SJCRH30 (cell line): ENCODE measurements at regions not wholly inside any gene's neighbourhood (a gene's known extent, or its start where the extent isn't known, plus 50 kb on each side); places are given as distances from the start of the nearest gene placed in this dataset.

ENCODE experiments used
- DNase-seq, 2 experiments: peaks; one replicate each; pipeline ENCODE4 v3.0.0-alpha.2; 2015 to 2020
- H3K27ac ChIP-seq: fragments of 250-450 bp; sonication (Bioruptor Pico); 2 replicates; pipeline ENCODE4 v1.5.1; 2020; ENCODE audit warnings: mild to moderate bottlenecking, moderate library complexity
- H3K27me3 ChIP-seq: fragments of 250-450 bp; sonication (Bioruptor Pico); 2 replicates; pipeline ENCODE4 v1.5.1; 2020; ENCODE audit warnings: mild to moderate bottlenecking, moderate library complexity
- H3K36me3 ChIP-seq: fragments of 250-450 bp; sonication (Bioruptor Pico); 2 replicates; pipeline ENCODE4 v1.5.1; 2020; ENCODE audit warnings: mild to moderate bottlenecking, moderate library complexity
- H3K4me1 ChIP-seq: fragments of 250-450 bp; sonication (Bioruptor Pico); 2 replicates; pipeline ENCODE4 v1.5.1; 2020; ENCODE audit warnings: mild to moderate bottlenecking, moderate library complexity
- H3K4me3 ChIP-seq: fragments of 250-450 bp; sonication (Bioruptor Pico); 2 replicates; pipeline ENCODE4 v1.5.1; 2020; ENCODE audit warnings: mild to moderate bottlenecking, moderate library complexity
- H3K9me3 ChIP-seq: fragments of 250-450 bp; sonication (Bioruptor Pico); replicated peaks from 2 replicates; pipeline ENCODE4 v1.5.1; 2020; ENCODE audit warnings: mild to moderate bottlenecking, moderate library complexity

DNA sequence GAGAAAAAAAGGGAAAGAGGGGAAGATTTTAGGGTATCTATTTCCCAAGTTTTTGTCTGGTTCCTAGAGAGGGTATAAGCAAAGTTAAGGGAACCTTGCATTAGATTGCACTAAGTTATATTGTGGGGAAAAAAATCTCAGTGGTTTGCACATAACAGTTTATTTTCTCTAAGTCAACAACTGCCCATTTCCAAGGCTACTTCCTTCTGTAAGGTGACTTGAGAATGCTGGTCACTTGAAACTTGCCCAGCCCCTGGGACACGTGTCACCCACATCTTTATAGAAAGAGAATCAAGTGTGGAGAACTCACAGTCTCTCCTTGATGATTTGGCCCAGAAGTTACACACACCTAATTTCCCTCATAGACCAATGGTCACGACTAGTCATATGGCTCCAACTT is 488.6 kb upstream of the PODXL start:
- Histone ChIP-seq H3K27ac (no peak overlapping the region), H3K9me3 (no peaks in the 10 kb centered on the region), H3K36me3 (no peaks in the 10 kb centered on the region), H3K4me1 (no peaks in the 10 kb centered on the region), H3K27me3 (no peaks in the 10 kb centered on the region), H3K4me3 (no peak overlapping the region)
- no peak for DNase-seq

DNA sequence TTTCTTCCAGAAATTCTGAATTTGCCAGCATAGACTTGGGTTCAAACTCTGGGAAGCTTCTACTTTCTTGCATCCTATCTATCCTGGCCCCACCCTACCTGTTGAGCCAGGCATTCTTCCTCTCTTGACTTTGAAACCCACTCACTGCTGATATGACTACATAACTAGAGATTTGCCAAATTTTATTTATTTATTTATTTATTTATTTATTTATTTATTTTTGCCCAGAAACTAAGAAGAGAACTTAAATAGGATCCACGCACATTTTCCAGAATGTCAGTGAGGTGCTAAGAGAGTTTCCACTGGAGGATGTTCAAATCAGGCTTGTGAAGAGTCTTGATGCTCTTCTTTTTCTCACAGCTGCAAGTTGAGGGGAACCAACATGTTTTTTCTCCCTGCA is 487.8 kb upstream of the PODXL start:
- Histone ChIP-seq H3K27me3 (no peaks in the 10 kb centered on the region), H3K9me3 (no peaks in the 10 kb centered on the region), H3K27ac (no peak overlapping the region), H3K36me3 (no peaks in the 10 kb centered on the region), H3K4me3 (no peak overlapping the region), H3K4me1 (no peaks in the 10 kb centered on the region)
- DNase-seq: no peak

- H3K27ac ChIP-seq: no peak overlapping the region
- H3K4me1 ChIP-seq: no peaks in the 10 kb centered on the region
- H3K9me3 ChIP-seq: no peaks in the 10 kb centered on the region
- no peaks in the 10 kb centered on the region for H3K27me3 ChIP-seq
- DNase-seq: no peak
- no peaks in the 10 kb centered on the region for H3K36me3 ChIP-seq
- H3K4me3 ChIP-seq: no peak overlapping the region
Measured at GRCh38 chr7:132041108-132041507, 484.7 kb upstream of the PODXL start.

GRCh38 chr7:132035517-132036362 is 479.3 kb upstream of the PODXL start:
- no peak for DNase-seq
- no peaks in the 10 kb centered on the region for H3K36me3 ChIP-seq
- no peak overlapping the region for H3K4me3 ChIP-seq
- no peaks in the 10 kb centered on the region for H3K27me3 ChIP-seq
- no peaks in the 10 kb centered on the region for H3K9me3 ChIP-seq
- H3K27ac ChIP-seq: no peak overlapping the region
- H3K4me1 ChIP-seq: no peaks in the 10 kb centered on the region

DNA sequence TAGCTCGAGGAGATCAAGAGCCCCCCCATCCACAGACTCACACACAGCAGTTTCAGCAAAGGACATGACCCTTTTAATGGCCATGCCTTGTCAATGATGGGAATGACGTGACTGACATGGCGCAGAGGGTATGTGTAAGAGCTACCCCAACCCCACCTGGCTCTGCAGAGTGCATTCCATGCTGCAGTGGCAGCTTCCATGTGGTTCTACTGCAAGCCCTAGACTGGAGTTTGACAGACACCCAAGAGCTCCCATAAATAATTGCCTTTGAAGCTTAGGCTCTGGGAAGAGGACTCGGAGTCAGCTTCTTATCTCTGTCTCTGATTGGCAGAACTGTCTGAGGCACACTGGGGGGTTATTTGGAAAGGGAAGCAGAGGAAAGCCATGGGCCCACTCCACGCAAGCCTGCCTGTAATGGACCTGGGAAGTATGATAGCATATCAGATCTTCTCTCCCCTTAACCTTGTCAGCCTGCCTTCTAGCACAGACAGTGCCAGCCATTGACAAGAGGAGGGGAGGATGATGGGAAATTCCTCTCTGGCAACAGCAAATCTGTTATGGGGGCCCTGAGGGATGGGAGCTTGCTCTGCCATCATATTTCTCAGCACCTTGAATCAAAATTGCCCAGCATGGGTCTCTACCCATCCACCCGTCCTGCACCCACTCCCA is 478.5 kb upstream of the PODXL start:
- Histone ChIP-seq H3K27me3 (no peaks in the 10 kb centered on the region), H3K27ac (no peak overlapping the region), H3K9me3 (no peaks in the 10 kb centered on the region), H3K4me3 (no peak overlapping the region), H3K4me1 (no peaks in the 10 kb centered on the region), H3K36me3 (no peaks in the 10 kb centered on the region)
- DNase-seq: no peak

- no peak overlapping the region for H3K4me3 ChIP-seq
- no peak overlapping the region for H3K27ac ChIP-seq
- no peaks in the 10 kb centered on the region for H3K9me3 ChIP-seq
- DNase-seq: no peak
- H3K36me3 ChIP-seq: no peaks in the 10 kb centered on the region
- H3K27me3 ChIP-seq: no peaks in the 10 kb centered on the region
- H3K4me1 ChIP-seq: no peaks in the 10 kb centered on the region
Measured at GRCh38 chr7:132030883-132031282, 474.5 kb upstream of the PODXL start.

GRCh38 chr7:132030086-132030568 is 473.7 kb upstream of the PODXL start:
- DNase-seq: peak in 1 of 2 experiments; percentile 29
- H3K27ac ChIP-seq: no peak overlapping the region
- no peaks in the 10 kb centered on the region for H3K27me3 ChIP-seq
- no peaks in the 10 kb centered on the region for H3K4me1 ChIP-seq
- no peak overlapping the region for H3K4me3 ChIP-seq
- H3K9me3 ChIP-seq: no peaks in the 10 kb centered on the region
- H3K36me3 ChIP-seq: no peaks in the 10 kb centered on the region

DNA sequence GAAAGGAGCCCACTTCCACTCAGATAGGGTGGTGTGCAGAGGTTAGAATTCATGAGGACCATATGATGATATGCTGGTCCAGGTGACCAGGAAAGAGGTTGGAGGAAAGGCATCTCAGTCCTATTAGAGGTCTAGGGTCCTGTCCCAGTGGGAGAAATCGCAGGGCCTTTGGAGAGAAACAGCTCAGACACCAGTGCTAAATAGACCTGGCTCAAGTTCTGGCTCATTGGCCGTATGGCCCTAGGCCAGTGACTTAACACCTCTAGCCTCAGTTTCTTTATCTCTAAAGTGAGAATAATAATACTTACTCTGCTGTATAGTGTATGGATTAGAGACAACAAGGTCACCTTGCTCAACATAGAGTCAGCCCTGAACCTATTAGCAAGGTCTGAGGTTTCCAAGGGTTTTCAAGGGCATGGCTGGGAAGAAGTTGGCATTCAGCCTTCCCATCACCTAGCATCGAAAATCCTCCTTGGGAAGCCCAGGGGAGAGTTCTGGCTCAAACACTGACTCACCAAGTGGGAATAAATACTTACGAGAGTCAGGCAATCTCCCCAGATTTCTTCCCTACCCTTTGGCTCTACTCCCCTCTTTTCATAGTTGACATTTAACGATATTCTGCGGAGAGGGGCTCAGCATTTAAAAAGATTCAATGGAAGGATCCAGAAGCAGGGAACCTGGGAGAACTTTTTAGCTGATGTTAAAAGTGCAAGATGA is 473.1 kb upstream of the PODXL start:
- Histone ChIP-seq H3K27me3 (peaks cover 5% of the 10 kb centered on the region; the same call in 1 of the 2 replicates), H3K4me3 (no peak overlapping the region), H3K36me3 (no peaks in the 10 kb centered on the region), H3K27ac (no peak overlapping the region), H3K4me1 (no peaks in the 10 kb centered on the region), H3K9me3 (no peaks in the 10 kb centered on the region)
- no peak for DNase-seq

GRCh38 chr7:132028144-132028920 is 471.9 kb upstream of the PODXL start:
- H3K4me1 ChIP-seq: no peaks in the 10 kb centered on the region
- H3K9me3 ChIP-seq: no peaks in the 10 kb centered on the region
- no peaks in the 10 kb centered on the region for H3K36me3 ChIP-seq
- DNase-seq: no peak
- H3K4me3 ChIP-seq: no peak overlapping the region
- peaks cover 8% of the 10 kb centered on the region; the same call in 1 of the 2 replicates for H3K27me3 ChIP-seq
- H3K27ac ChIP-seq: no peak overlapping the region

- Histone ChIP-seq H3K4me3 (no peak overlapping the region), H3K27me3 (peaks cover 8% of the 10 kb centered on the region; the same call in 1 of the 2 replicates), H3K4me1 (no peaks in the 10 kb centered on the region), H3K27ac (no peak overlapping the region), H3K36me3 (no peaks in the 10 kb centered on the region), H3K9me3 (no peaks in the 10 kb centered on the region)
- peak in 1 of 2 experiments; percentile 18 for DNase-seq
Measured at GRCh38 chr7:132024290-132024689, 467.9 kb upstream of the PODXL start.

- no peak overlapping the region for H3K27ac ChIP-seq
- DNase-seq: no peak
- H3K4me3 ChIP-seq: no peak overlapping the region
- no peaks in the 10 kb centered on the region for H3K4me1 ChIP-seq
- H3K36me3 ChIP-seq: no peaks in the 10 kb centered on the region
- H3K9me3 ChIP-seq: no peaks in the 10 kb centered on the region
- H3K27me3 ChIP-seq: peaks cover 8% of the 10 kb centered on the region; the same call in 1 of the 2 replicates
Measured at GRCh38 chr7:132023466-132023865, 467.0 kb upstream of the PODXL start.

DNA sequence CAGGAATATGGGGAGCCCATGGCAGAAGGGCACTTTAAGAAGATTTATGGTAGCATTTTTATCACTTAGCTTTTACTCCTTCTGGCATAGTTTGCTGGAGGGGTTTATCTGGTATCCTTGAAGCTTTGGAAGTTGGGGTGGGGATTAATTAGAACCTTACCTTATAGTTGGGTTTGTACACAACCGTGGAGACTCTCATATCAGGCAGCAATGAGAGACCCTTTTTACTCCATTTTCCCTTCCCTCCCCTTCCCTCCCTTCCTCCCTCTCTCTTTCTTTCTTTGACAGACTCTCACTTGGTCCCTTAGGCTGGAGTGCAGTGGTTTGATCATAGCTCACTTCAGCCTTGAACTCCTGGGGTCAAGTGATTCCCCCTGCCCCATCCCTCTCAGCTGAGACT is 465.8 kb upstream of the PODXL start:
- Histone ChIP-seq H3K27me3 (peaks cover 8% of the 10 kb centered on the region; the same call in 1 of the 2 replicates), H3K4me3 (no peak overlapping the region), H3K36me3 (no peaks in the 10 kb centered on the region), H3K4me1 (no peaks in the 10 kb centered on the region), H3K9me3 (no peaks in the 10 kb centered on the region), H3K27ac (no peak overlapping the region)
- DNase-seq: no peak

DNA sequence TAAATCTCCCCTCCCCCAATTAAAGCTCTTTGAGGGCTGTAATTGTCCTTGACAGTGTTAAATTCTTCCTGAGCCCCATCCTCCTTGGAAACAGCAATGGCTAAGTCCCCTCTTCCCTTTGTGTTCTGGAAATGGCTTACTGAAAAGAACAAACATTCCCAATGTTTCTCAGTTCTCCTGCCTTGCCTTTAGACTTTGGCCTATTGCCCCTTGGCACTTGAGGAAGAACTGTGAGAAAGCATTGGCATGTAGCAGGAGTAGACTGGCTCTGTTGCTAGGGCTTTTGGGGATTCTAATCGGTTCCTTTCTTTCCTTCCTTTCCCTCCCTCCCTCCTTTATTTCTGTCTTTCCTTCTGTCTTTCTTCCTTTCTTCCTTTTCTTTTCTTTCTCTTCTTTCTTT is 463.3 kb upstream of the PODXL start:
- Histone ChIP-seq H3K27me3 (peaks cover 4% of the 10 kb centered on the region; the same call in 1 of the 2 replicates), H3K4me1 (no peaks in the 10 kb centered on the region), H3K27ac (no peak overlapping the region), H3K4me3 (no peak overlapping the region), H3K36me3 (no peaks in the 10 kb centered on the region), H3K9me3 (0 out of 2 replicates have a peak, but pooled peaks cover 3% of the 10 kb centered on the region)
- no peak for DNase-seq

- H3K36me3 ChIP-seq: no peaks in the 10 kb centered on the region
- H3K4me3 ChIP-seq: no peak overlapping the region
- H3K27ac ChIP-seq: peak overlapping the region; percentile 26
- peaks cover 9% of the 10 kb centered on the region; the same call in 1 of the 2 replicates for H3K9me3 ChIP-seq
- no peaks in the 10 kb centered on the region for H3K27me3 ChIP-seq
- H3K4me1 ChIP-seq: peaks cover 10% of the 10 kb centered on the region
- DNase-seq: peak; percentile 76 to 80
Measured at GRCh38 chr7:132009778-132010177, 453.4 kb upstream of the PODXL start.
